Gastrocnemius medialis (tissue), 4 donors: ENCODE measurements at regions not wholly inside any gene's neighbourhood (a gene's known extent, or its start where the extent isn't known, plus 50 kb on each side); places are given as distances from the start of the nearest gene placed in this dataset.

Experiments
- CTCF ChIP-seq, 5 experiments: fragments of 450-650 bp in 3 of 5; fragments of 200-600 bp in 2 of 5; sonication (generic) in 2 of 5; IDR thresholded peaks in 4 of 5; conservative IDR thresholded peaks in 1 of 5; 1 replicate in 4 of 5; 2 replicates in 1 of 5; pipeline ENCODE4 v1.5.1; 2016 to 2019; ENCODE audit warnings: antibody characterized with exemption in 5 of 5, mild to moderate bottlenecking in 3 of 5, moderate library complexity in 3 of 5
- POLR2A ChIP-seq, 2 donors: fragments of 450-650 bp; IDR thresholded peaks; one replicate each; pipeline ENCODE4 v1.6.1; 2017; ENCODE audit warnings: antibody characterized with exemption in 2 of 2, mild to moderate bottlenecking in 2 of 2, moderate library complexity in 2 of 2

GRCh38 chr9:28692012-28692411 is 1118.7 kb upstream of the C9orf72 start:
- TF ChIP-seq CTCF (IDR thresholded peaks at IDR 0.05 in 4 of 5, conservative IDR thresholded peaks at IDR 0.05 in 1 of 5) = no peak
- no peak for TF ChIP-seq POLR2A (IDR thresholded peaks at IDR 0.05)
